Caco-2 (cell line): ENCODE measurements at regions not wholly inside any gene's neighbourhood (a gene's known extent, or its start where the extent isn't known, plus 50 kb on each side); places are given as distances from the start of the nearest gene placed in this dataset.

Experiments used
- BruUV-seq: library from RNA; stranded (reverse); fragments of 400-500 nt; replicated peaks from 2 replicates; lab custom pipeline; 2021; lab: Mats Ljungman, UMichigan
- CTCF ChIA-PET: fragments of 300-600 bp; sonication (Branson Sonifier 250); formaldehyde crosslinking; loops from one replicate; lab custom pipeline; 2022; ENCODE audit warnings: antibody characterized with exemption; lab: Charles Lee
- POLR2A ChIA-PET: fragments of 300-600 bp; sonication (Branson Sonifier 250); formaldehyde crosslinking; loops from one replicate; lab custom pipeline; 2022; ENCODE audit warnings: antibody characterized with exemption; lab: Charles Lee
- DNase-seq, 2 experiments: peaks; one replicate each; pipeline versions ENCODE4 v3.0.0 to v3.0.0-alpha.2; 2020 to 2022
- H3K27me3 ChIP-seq: replicated peaks from 2 replicates; pipeline ENCODE4 v1.6.0; 2011; ENCODE audit warnings: low read length; ENCODE audit not compliant: control insufficient read depth, insufficient read depth
- H3K36me3 ChIP-seq: 2 replicates; pipeline ENCODE4 v1.5.1; 2011; ENCODE audit warnings: low read length; ENCODE audit not compliant: control insufficient read depth, insufficient read depth
- H3K4me1 ChIP-seq: fragments of 250-450 bp; sonication (Bioruptor Pico); 2 replicates; pipeline ENCODE4 v1.5.1; 2020; ENCODE audit warnings: mild to moderate bottlenecking
- H3K4me3 ChIP-seq: 2 replicates; pipeline ENCODE4 v1.5.1; 2011; ENCODE audit warnings: low read depth, mild to moderate bottlenecking, control low read depth, low read length
- H3K9me3 ChIP-seq: fragments of 250-450 bp; sonication (Bioruptor Pico); 2 replicates; pipeline ENCODE4 v1.5.1; 2020; ENCODE audit warnings: mild to moderate bottlenecking, moderate library complexity
- H3K27ac Mint-ChIP-seq: one replicate; pipeline ENCODE4 v1.8.0; 2022; ENCODE audit warnings: mixed read lengths; ENCODE audit not compliant: unreplicated experiment
- H3K27me3 Mint-ChIP-seq: one replicate; pipeline ENCODE4 v1.8.0; 2022; ENCODE audit warnings: mixed read lengths; ENCODE audit not compliant: insufficient read depth, unreplicated experiment
- H3K36me3 Mint-ChIP-seq: one replicate; pipeline ENCODE4 v1.8.0; 2022; ENCODE audit warnings: mild to moderate bottlenecking, mixed read lengths; ENCODE audit not compliant: insufficient read depth, unreplicated experiment
- H3K4me1 Mint-ChIP-seq: one replicate; pipeline ENCODE4 v1.8.0; 2022; ENCODE audit warnings: low read depth, mixed read lengths; ENCODE audit not compliant: unreplicated experiment
- H3K4me3 Mint-ChIP-seq: one replicate; pipeline ENCODE4 v1.8.0; 2022; ENCODE audit warnings: mild to moderate bottlenecking, moderate library complexity, mixed read lengths; ENCODE audit not compliant: unreplicated experiment
- H3K9me3 Mint-ChIP-seq: one replicate; pipeline ENCODE4 v1.8.0; 2022; ENCODE audit warnings: mixed read lengths; ENCODE audit not compliant: unreplicated experiment
- CTCF ChIP-seq, 2 experiments: fragments of 200-600 bp in 1 of 2; IDR thresholded peaks; 1 replicate in 1 of 2; 2 replicates in 1 of 2; pipeline versions ENCODE4 v1.5.1 to v1.8.0; 2011 to 2022; ENCODE audit warnings: antibody characterized with exemption in 1 of 2, control low read depth in 1 of 2, inconsistent platforms in 1 of 2, low read depth in 1 of 2, low read length in 1 of 2, mild to moderate bottlenecking in 1 of 2, moderate library complexity in 1 of 2; ENCODE audit not compliant: insufficient read depth in 1 of 2, severe bottlenecking in 1 of 2, unreplicated experiment in 1 of 2
- intact Hi-C: fragments of 100-400 bp; cut with micrococcal nuclease; formaldehyde crosslinking; loops from one replicate; pipeline ENCODE4 v1.10.0; 2022; ENCODE audit not compliant: unreplicated experiment

- no peak overlapping the region for H3K27ac Mint-ChIP-seq
- intact Hi-C loops: no loop called here
- H3K27me3 ChIP-seq: no peaks in the 10 kb centered on the region
- no peaks in the 10 kb centered on the region for H3K36me3 ChIP-seq
- ChIA-PET POLR2A (no interaction called here), CTCF (no interaction called here)
- no peaks in the 10 kb centered on the region for H3K9me3 Mint-ChIP-seq
- no peaks in the 10 kb centered on the region for H3K27me3 Mint-ChIP-seq
- no peak for TF ChIP-seq CTCF (IDR thresholded peaks at IDR 0.05; ENCODE audit: insufficient read depth in 1 of 2, low read depth in 1 of 2, low read length in 1 of 2, severe bottlenecking in 1 of 2, unreplicated experiment in 1 of 2)
- H3K4me1 Mint-ChIP-seq: no peaks in the 10 kb centered on the region
- H3K4me1 ChIP-seq: no peaks in the 10 kb centered on the region
- no peak overlapping the region for H3K4me3 ChIP-seq
- no peak overlapping the region for H3K4me3 Mint-ChIP-seq
- no TSS peak for BruUV-seq
- no peaks in the 10 kb centered on the region for H3K36me3 Mint-ChIP-seq
- no peaks in the 10 kb centered on the region for H3K9me3 ChIP-seq
- no peak for DNase-seq
Observed at GRCh38 chr1:103190766-103191165, 82.4 kb upstream of the COL11A1 start.

- Mint-ChIP-seq H3K4me1 (no peaks in the 10 kb centered on the region), H3K9me3 (no peaks in the 10 kb centered on the region), H3K36me3 (no peaks in the 10 kb centered on the region), H3K4me3 (no peak overlapping the region), H3K27ac (no peak overlapping the region), H3K27me3 (no peaks in the 10 kb centered on the region)
- no TSS peak for BruUV-seq
- Histone ChIP-seq H3K9me3 (no peaks in the 10 kb centered on the region), H3K36me3 (no peaks in the 10 kb centered on the region), H3K4me1 (no peaks in the 10 kb centered on the region), H3K27me3 (no peaks in the 10 kb centered on the region), H3K4me3 (no peak overlapping the region)
- no peak for TF ChIP-seq CTCF (IDR thresholded peaks at IDR 0.05; ENCODE audit: insufficient read depth in 1 of 2, low read depth in 1 of 2, low read length in 1 of 2, severe bottlenecking in 1 of 2, unreplicated experiment in 1 of 2)
- intact Hi-C loops: no loop called here
- ChIA-PET POLR2A (no interaction called here), CTCF (no interaction called here)
- DNase-seq: no peak
Observed at GRCh38 chr1:103187673-103188072, 79.4 kb upstream of the COL11A1 start.

GRCh38 chr1:103180660-103181059 lies 72.3 kb upstream of the COL11A1 start:
- H3K27ac Mint-ChIP-seq: no peak overlapping the region
- Histone ChIP-seq H3K9me3 (no peaks in the 10 kb centered on the region), H3K36me3 (no peaks in the 10 kb centered on the region), H3K27me3 (no peaks in the 10 kb centered on the region), H3K4me1 (no peaks in the 10 kb centered on the region), H3K4me3 (no peak overlapping the region)
- ChIA-PET POLR2A (no interaction called here), CTCF (no interaction called here)
- H3K4me1 Mint-ChIP-seq: no peaks in the 10 kb centered on the region
- no peaks in the 10 kb centered on the region for H3K9me3 Mint-ChIP-seq
- H3K36me3 Mint-ChIP-seq: no peaks in the 10 kb centered on the region
- no TSS peak for BruUV-seq
- intact Hi-C loops: no loop called here
- no peak for DNase-seq
- H3K4me3 Mint-ChIP-seq: no peak overlapping the region
- H3K27me3 Mint-ChIP-seq: no peaks in the 10 kb centered on the region
- TF ChIP-seq CTCF (IDR thresholded peaks at IDR 0.05; ENCODE audit: insufficient read depth in 1 of 2, low read depth in 1 of 2, low read length in 1 of 2, severe bottlenecking in 1 of 2, unreplicated experiment in 1 of 2): no peak
